Esophagus (tissue), 2 donors: ENCODE measurements at regions not wholly inside any gene's neighbourhood (a gene's known extent, or its start where the extent isn't known, plus 50 kb on each side); places are given as distances from the start of the nearest gene placed in this dataset.

Source experiments
- H3K27ac ChIP-seq, 2 donors: one replicate each; pipeline ENCODE4 v1.5.1; 2013; ENCODE audit warnings: low read depth in 2 of 2, mild to moderate bottlenecking in 2 of 2, inconsistent platforms in 1 of 2, low read length in 1 of 2, moderate library complexity in 1 of 2
- H3K27me3 ChIP-seq, 2 donors: one replicate each; pipeline ENCODE4 v1.6.1; 2013; ENCODE audit warnings: low read length in 2 of 2, control low read depth in 1 of 2, mild to moderate bottlenecking in 1 of 2; ENCODE audit not compliant: insufficient read depth in 2 of 2, control insufficient read depth in 1 of 2
- H3K36me3 ChIP-seq, 2 donors: one replicate each; pipeline ENCODE4 v1.6.1; 2013; ENCODE audit warnings: low read length in 1 of 2; ENCODE audit not compliant: control insufficient read depth in 2 of 2, insufficient read depth in 2 of 2
- H3K4me1 ChIP-seq, 2 donors: one replicate each; pipeline ENCODE4 v1.6.1; 2013; ENCODE audit warnings: low read length in 1 of 2; ENCODE audit not compliant: control insufficient read depth in 2 of 2, insufficient read depth in 2 of 2
- H3K4me3 ChIP-seq, 2 donors: one replicate each; pipeline ENCODE4 v1.5.1; 2013; ENCODE audit warnings: low read length in 2 of 2, mild to moderate bottlenecking in 2 of 2, low read depth in 1 of 2, moderate library complexity in 1 of 2
- H3K9me3 ChIP-seq, 2 donors: one replicate each; pipeline ENCODE4 v1.6.1; 2013; ENCODE audit warnings: mild to moderate bottlenecking in 2 of 2, low read depth in 1 of 2, low read length in 1 of 2, moderate library complexity in 1 of 2; ENCODE audit not compliant: control insufficient read depth in 2 of 2, insufficient read depth in 1 of 2
- WGBS, 2 donors: extraction: QIAGEN DNeasy Blood & Tissue Kit; methylation state at CpG; one replicate each; pipeline ENCODE4 v1.1.7; 2013; 5-methylcytosine and 5-hydroxymethylcytosine counted together
- donor health status: healthy with polysubstance abuse.
- donor health status: Bipolar disorder and iron deficiency.

- 84 to 88% methylated on average over 5 of the region's 5 CpGs for WGBS, 2 donors
- H3K27me3 ChIP-seq = peaks cover 0 to 2% of the 10 kb centered on the region in 2 donors
These were observed 67.7 kb upstream of the OSR1 start for GRCh38 chr2:19426144-19426543.

GRCh38 chr2:19425419-19425818 is 67.0 kb upstream of the OSR1 start:
- Histone ChIP-seq H3K9me3 (no peaks in the 10 kb centered on the region), H3K4me3 (no peak overlapping the region), H3K27ac (no peak overlapping the region), H3K36me3 (no peaks in the 10 kb centered on the region), H3K27me3 (peaks cover 0 to 2% of the 10 kb centered on the region in 2 donors), H3K4me1 (no peaks in the 10 kb centered on the region)
- WGBS, 2 donors = 80 to 85% methylated on average over 2 of the region's 2 CpGs

More at GRCh38 chr2:19426144-19426543, 67.7 kb upstream of the OSR1 start:
- no peaks in the 10 kb centered on the region for H3K4me1 ChIP-seq
- H3K9me3 ChIP-seq = no peaks in the 10 kb centered on the region
- no peak overlapping the region for H3K27ac ChIP-seq
- no peak overlapping the region for H3K4me3 ChIP-seq
- no peaks in the 10 kb centered on the region for H3K36me3 ChIP-seq

- WGBS, 2 donors = 45 to 61% methylated on average over 3 of the region's 3 CpGs
- Histone ChIP-seq H3K27ac (no peak overlapping the region), H3K27me3 (peaks cover 0 to 2% of the 10 kb centered on the region in 2 donors), H3K9me3 (no peaks in the 10 kb centered on the region), H3K4me3 (no peak overlapping the region), H3K4me1 (no peaks in the 10 kb centered on the region), H3K36me3 (no peaks in the 10 kb centered on the region)
These were observed 60.9 kb upstream of the OSR1 start for GRCh38 chr2:19419211-19419880.

- Histone ChIP-seq H3K36me3 (no peaks in the 10 kb centered on the region), H3K4me1 (no peaks in the 10 kb centered on the region), H3K4me3 (no peak overlapping the region), H3K27ac (no peak overlapping the region), H3K9me3 (no peaks in the 10 kb centered on the region), H3K27me3 (no peaks in the 10 kb centered on the region)
- 70 to 87% methylated on average over 3 of the region's 3 CpGs for WGBS, 2 donors
These were observed 58.6 kb upstream of the OSR1 start for GRCh38 chr2:19416784-19417684.

GRCh38 chr2:19416083-19416482 is 57.7 kb upstream of the OSR1 start:
- no peak overlapping the region for H3K4me3 ChIP-seq
- no peak overlapping the region for H3K27ac ChIP-seq
- H3K36me3 ChIP-seq = no peaks in the 10 kb centered on the region
- H3K4me1 ChIP-seq = no peaks in the 10 kb centered on the region
- H3K27me3 ChIP-seq = no peaks in the 10 kb centered on the region
- WGBS, 2 donors = 68 to 79% methylated on average over 2 of the region's 2 CpGs
- no peaks in the 10 kb centered on the region for H3K9me3 ChIP-seq

- 50 to 55% methylated on average over 2 of the region's 2 CpGs for WGBS, 2 donors
- Histone ChIP-seq H3K36me3 (no peaks in the 10 kb centered on the region), H3K4me3 (no peak overlapping the region), H3K4me1 (no peaks in the 10 kb centered on the region), H3K9me3 (no peaks in the 10 kb centered on the region), H3K27me3 (no peaks in the 10 kb centered on the region), H3K27ac (no peak overlapping the region)
These were observed 50.6 kb upstream of the OSR1 start for GRCh38 chr2:19409046-19409445.

GRCh38 chr2:19408592-19408991 is 50.2 kb upstream of the OSR1 start:
- H3K4me1 ChIP-seq = no peaks in the 10 kb centered on the region
- H3K27ac ChIP-seq = no peak overlapping the region
- no peaks in the 10 kb centered on the region for H3K9me3 ChIP-seq
- no peak overlapping the region for H3K4me3 ChIP-seq
- H3K36me3 ChIP-seq = no peaks in the 10 kb centered on the region
- H3K27me3 ChIP-seq = no peaks in the 10 kb centered on the region
